Keratinocyte (primary cell): ENCODE measurements at regions not wholly inside any gene's neighbourhood (a gene's known extent, or its start where the extent isn't known, plus 50 kb on each side); places are given as distances from the start of the nearest gene placed in this dataset.

Source experiments
- DNase-seq: peaks from one replicate; pipeline ENCODE4 v3.0.0-alpha.2; 2011; ENCODE audit warnings: low read depth, missing footprints, low spot score
- FAIRE-seq: peaks from 2 replicates; lab custom pipeline; 2011; peaks lifted over from hg19 to GRCh38; lab: Jason Lieb, UNC
- H2AFZ ChIP-seq: 2 replicates; pipeline ENCODE4 v1.6.0; 2012; ENCODE audit warnings: low read length, control low read depth, inconsistent platforms; ENCODE audit not compliant: control insufficient read depth
- H3K27ac ChIP-seq: 2 replicates; pipeline ENCODE4 v1.5.1; 2011; ENCODE audit warnings: low read length; ENCODE audit not compliant: control insufficient read depth, insufficient read depth
- H3K27me3 ChIP-seq: 3 replicates; pipeline ENCODE4 v1.6.0; 2011; ENCODE audit warnings: low read length; ENCODE audit not compliant: control insufficient read depth, insufficient read depth; ENCODE audit errors: extremely low read depth
- H3K36me3 ChIP-seq, 2 experiments: 2 replicates in 1 of 2; 3 replicates in 1 of 2; pipeline ENCODE4 v1.5.1; 2011; ENCODE audit warnings: low read length in 2 of 2, mild to moderate bottlenecking in 1 of 2; ENCODE audit not compliant: control insufficient read depth in 2 of 2, insufficient read depth in 2 of 2; ENCODE audit errors: extremely low read depth in 1 of 2
- H3K4me1 ChIP-seq: 3 replicates; pipeline ENCODE4 v1.5.1; 2011; ENCODE audit warnings: low read length; ENCODE audit not compliant: control insufficient read depth, insufficient read depth; ENCODE audit errors: extremely low read depth
- H3K4me2 ChIP-seq: 3 replicates; pipeline ENCODE4 v1.6.0; 2011; ENCODE audit warnings: low read depth, low read length; ENCODE audit not compliant: control insufficient read depth, insufficient read depth; ENCODE audit errors: extremely low read depth
- H3K4me3 ChIP-seq, 3 experiments: fragments of 200-600 bp in 1 of 3; sonication (generic) in 1 of 3; 2 replicates in 2 of 3; 3 replicates in 1 of 3; pipeline ENCODE4 v1.5.1; 2011 to 2016; ENCODE audit warnings: low read length in 3 of 3, mild to moderate bottlenecking in 3 of 3, control low read depth in 2 of 3, inconsistent platforms in 1 of 3, low read depth in 1 of 3, mixed read lengths in 1 of 3, mixed run types in 1 of 3, moderate library complexity in 1 of 3; ENCODE audit not compliant: control insufficient read depth in 2 of 3, insufficient read depth in 2 of 3; ENCODE audit errors: extremely low read depth in 1 of 3
- H3K79me2 ChIP-seq: 2 replicates; pipeline ENCODE4 v1.6.0; 2012; ENCODE audit warnings: low read length; ENCODE audit not compliant: control insufficient read depth, insufficient read depth
- H3K9ac ChIP-seq: 3 replicates; pipeline ENCODE4 v1.6.0; 2011; ENCODE audit warnings: low read length; ENCODE audit not compliant: control insufficient read depth, insufficient read depth; ENCODE audit errors: extremely low read depth
- H3K9me1 ChIP-seq: 3 replicates; pipeline ENCODE4 v1.6.0; 2011; ENCODE audit warnings: low read length; ENCODE audit not compliant: control insufficient read depth, insufficient read depth; ENCODE audit errors: extremely low read depth
- H3K9me3 ChIP-seq: 2 replicates; pipeline ENCODE4 v1.5.1; 2012; ENCODE audit warnings: low read depth, low read length; ENCODE audit not compliant: control insufficient read depth
- H4K20me1 ChIP-seq: 3 replicates; pipeline ENCODE4 v1.6.0; 2011; ENCODE audit warnings: low read length; ENCODE audit not compliant: control insufficient read depth, insufficient read depth; ENCODE audit errors: extremely low read depth
- EZH2 ChIP-seq: IDR thresholded peaks from one replicate; pipeline ENCODE4 v1.6.1; 2012; ENCODE audit warnings: inconsistent platforms, mild to moderate bottlenecking, low read length, moderate library complexity
- dilution Hi-C: fragments of 300-500 bp; cut with MboI; formaldehyde crosslinking; loops from one replicate; pipeline ENCODE4 v1.7.0; 2020; ENCODE audit warnings: low sequenced_read_pairs; ENCODE audit not compliant: extremely low pct_ligation_motif_present
- TF ChIP-seq, protein P1 (sequence below), 3 experiments: IDR thresholded peaks in 1 of 3; conservative IDR thresholded peaks in 1 of 3; optimal IDR thresholded peaks in 1 of 3; 2 replicates in 2 of 3; 3 replicates in 1 of 3; pipeline versions ENCODE3 to v1.5.1; 2011; ENCODE audit warnings: low read length in 3 of 3, mild to moderate bottlenecking in 3 of 3, moderate library complexity in 2 of 3, control low read depth in 1 of 3, inconsistent platforms in 1 of 3; ENCODE audit not compliant: insufficient read depth in 2 of 3; ENCODE audit errors: extremely low read depth in 1 of 3

DNA sequence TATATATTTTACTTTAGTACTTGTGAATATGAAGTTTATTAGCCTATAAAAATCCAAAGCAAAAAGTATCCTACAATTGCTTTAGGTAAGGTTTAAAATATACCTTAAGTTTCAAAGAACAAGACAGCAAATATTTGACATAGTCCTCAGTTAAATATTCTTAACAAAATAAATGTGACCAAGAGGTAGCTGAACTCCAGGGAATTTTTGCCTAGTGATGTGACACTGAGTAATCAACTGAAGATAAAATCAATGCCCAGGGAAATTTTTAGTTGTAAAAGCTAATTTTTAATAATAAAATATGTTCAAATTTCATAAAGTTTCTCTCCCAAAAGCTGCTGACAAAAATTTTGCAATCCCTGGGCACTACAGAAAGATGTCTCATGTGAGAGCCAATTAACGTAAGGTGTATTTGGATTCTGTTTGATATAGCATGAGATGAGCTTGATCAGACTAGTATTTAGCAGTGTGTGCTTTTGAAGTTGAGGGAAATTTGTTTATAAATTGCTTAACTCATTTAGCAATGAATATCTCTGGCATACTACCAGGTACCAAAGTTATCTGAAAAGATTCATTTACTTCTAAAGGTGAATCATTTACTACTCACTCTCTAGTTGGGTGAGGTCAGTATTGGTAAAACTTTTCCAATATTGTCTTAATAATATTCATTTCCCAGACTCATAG, 80.2 kb upstream of the PALMD start:
- Histone ChIP-seq H3K9me1 (no peaks in the 10 kb centered on the region), H3K27me3 (no peaks in the 10 kb centered on the region), H3K9me3 (no peaks in the 10 kb centered on the region), H3K4me3 (no peak overlapping the region), H3K79me2 (no peaks in the 10 kb centered on the region), H3K27ac (no peak overlapping the region), H4K20me1 (no peaks in the 10 kb centered on the region), H2AFZ (no peak overlapping the region), H3K9ac (no peak overlapping the region), H3K4me1 (peaks cover 12% of the 10 kb centered on the region), H3K4me2 (peak overlapping the region; percentile 12), H3K36me3 (no peaks in the 10 kb centered on the region)
- peak; percentile 9 for DNase-seq
- FAIRE-seq: no peak
- dilution Hi-C loops: no loop called here
- no peak for TF ChIP-seq EZH2
- TF ChIP-seq, protein P1, sequence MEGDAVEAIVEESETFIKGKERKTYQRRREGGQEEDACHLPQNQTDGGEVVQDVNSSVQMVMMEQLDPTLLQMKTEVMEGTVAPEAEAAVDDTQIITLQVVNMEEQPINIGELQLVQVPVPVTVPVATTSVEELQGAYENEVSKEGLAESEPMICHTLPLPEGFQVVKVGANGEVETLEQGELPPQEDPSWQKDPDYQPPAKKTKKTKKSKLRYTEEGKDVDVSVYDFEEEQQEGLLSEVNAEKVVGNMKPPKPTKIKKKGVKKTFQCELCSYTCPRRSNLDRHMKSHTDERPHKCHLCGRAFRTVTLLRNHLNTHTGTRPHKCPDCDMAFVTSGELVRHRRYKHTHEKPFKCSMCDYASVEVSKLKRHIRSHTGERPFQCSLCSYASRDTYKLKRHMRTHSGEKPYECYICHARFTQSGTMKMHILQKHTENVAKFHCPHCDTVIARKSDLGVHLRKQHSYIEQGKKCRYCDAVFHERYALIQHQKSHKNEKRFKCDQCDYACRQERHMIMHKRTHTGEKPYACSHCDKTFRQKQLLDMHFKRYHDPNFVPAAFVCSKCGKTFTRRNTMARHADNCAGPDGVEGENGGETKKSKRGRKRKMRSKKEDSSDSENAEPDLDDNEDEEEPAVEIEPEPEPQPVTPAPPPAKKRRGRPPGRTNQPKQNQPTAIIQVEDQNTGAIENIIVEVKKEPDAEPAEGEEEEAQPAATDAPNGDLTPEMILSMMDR (optimal IDR thresholded peaks at IDR 0.05 in 1 of 3, IDR thresholded peaks at IDR 0.05 in 1 of 3, conservative IDR thresholded peaks at IDR 0.05 in 1 of 3; ENCODE audit: extremely low read depth in 1 of 3, insufficient read depth in 2 of 3, low read length in 3 of 3): no peak

DNA sequence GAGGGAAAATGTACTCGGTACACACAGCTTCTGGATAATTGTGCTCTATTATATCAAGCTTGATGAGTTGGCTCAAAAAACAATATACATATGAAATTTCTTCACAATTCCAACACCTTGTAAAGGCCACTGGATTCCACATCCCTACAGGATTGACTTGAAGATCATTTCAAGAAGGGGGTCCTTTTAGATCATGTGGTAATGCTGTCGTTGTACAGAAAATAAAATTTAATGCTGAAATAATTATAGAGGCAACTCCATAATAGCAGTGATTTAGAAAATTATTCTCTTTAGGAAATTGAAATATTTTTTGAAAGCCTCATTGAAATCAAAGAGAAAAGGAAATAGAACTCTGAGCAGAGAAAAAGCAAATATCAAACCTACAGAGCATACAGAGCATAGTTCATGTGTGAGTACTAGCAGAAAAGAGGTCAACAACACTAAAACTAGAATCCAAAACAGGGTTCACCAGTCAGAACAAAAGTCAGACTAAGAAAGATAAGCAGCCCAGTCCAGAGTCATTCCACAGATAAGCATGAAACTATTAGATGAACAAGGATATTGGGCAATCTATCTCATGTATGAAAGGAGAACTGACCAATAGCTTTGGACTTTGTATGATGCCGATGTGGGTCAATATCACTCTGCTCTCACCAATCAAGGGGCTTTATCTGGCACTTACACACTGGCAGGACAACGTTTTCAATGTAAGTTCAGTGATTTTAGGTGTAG, 79.5 kb upstream of the PALMD start:
- no peaks in the 10 kb centered on the region for H3K36me3 ChIP-seq
- H3K9me1 ChIP-seq: no peaks in the 10 kb centered on the region
- H3K9ac ChIP-seq: no peak overlapping the region
- peaks cover 12% of the 10 kb centered on the region for H3K4me1 ChIP-seq
- no peak overlapping the region for H3K27ac ChIP-seq
- H2AFZ ChIP-seq: no peak overlapping the region
- H3K4me3 ChIP-seq: no peak overlapping the region
- no peaks in the 10 kb centered on the region for H3K79me2 ChIP-seq
- H3K27me3 ChIP-seq: no peaks in the 10 kb centered on the region
- FAIRE-seq (peak; percentile 36), DNase-seq (no peak)
- peak overlapping the region; percentile 9 for H3K4me2 ChIP-seq
- no peaks in the 10 kb centered on the region for H4K20me1 ChIP-seq
- TF ChIP-seq, protein P1 (optimal IDR thresholded peaks at IDR 0.05 in 1 of 3, IDR thresholded peaks at IDR 0.05 in 1 of 3, conservative IDR thresholded peaks at IDR 0.05 in 1 of 3; ENCODE audit: extremely low read depth in 1 of 3, insufficient read depth in 2 of 3, low read length in 3 of 3): no peak
- no peak for TF ChIP-seq EZH2
- no peaks in the 10 kb centered on the region for H3K9me3 ChIP-seq
- dilution Hi-C loops: no loop called here
